ENCODE measurements at regions not wholly inside any gene's neighbourhood (a gene's known extent, or its start where the extent isn't known, plus 50 kb on each side); places are given as distances from the start of the nearest gene placed in this dataset.

DNA sequence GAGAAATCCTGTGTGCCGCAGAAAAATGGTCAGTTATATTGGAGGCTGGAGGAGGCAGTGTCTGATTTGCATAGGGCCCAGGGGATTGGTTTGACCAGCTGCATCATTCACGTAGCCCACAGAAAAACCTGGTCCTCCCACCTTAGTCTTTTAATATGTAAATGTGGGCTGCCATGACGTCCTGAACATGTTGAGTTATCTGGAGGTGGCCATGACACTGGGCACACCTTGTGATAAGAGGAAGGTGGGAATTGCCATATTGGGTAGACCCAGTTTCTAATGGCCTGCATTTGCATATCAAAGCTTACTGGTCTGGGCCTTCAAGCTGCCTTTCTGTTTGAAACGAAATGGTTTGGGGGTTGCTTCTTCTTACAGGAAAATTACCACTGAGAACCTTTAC lies 162.2 kb downstream of the AHR start:
- TF ChIP-seq, protein P1, sequence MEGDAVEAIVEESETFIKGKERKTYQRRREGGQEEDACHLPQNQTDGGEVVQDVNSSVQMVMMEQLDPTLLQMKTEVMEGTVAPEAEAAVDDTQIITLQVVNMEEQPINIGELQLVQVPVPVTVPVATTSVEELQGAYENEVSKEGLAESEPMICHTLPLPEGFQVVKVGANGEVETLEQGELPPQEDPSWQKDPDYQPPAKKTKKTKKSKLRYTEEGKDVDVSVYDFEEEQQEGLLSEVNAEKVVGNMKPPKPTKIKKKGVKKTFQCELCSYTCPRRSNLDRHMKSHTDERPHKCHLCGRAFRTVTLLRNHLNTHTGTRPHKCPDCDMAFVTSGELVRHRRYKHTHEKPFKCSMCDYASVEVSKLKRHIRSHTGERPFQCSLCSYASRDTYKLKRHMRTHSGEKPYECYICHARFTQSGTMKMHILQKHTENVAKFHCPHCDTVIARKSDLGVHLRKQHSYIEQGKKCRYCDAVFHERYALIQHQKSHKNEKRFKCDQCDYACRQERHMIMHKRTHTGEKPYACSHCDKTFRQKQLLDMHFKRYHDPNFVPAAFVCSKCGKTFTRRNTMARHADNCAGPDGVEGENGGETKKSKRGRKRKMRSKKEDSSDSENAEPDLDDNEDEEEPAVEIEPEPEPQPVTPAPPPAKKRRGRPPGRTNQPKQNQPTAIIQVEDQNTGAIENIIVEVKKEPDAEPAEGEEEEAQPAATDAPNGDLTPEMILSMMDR (IDR thresholded peaks at IDR 0.05; ENCODE audit: unreplicated experiment): no peak
- peaks cover 5% of the 10 kb centered on the region for H3K36me3 Mint-ChIP-seq (ENCODE audit: insufficient read depth)
- H3K27me3 Mint-ChIP-seq: no peaks in the 10 kb centered on the region
- no peak for DNase-seq (ENCODE audit: low spot score, unreplicated experiment)
- no peak overlapping the region for H3K27ac Mint-ChIP-seq
- no peaks in the 10 kb centered on the region for H3K4me1 Mint-ChIP-seq (ENCODE audit: low read depth)
- no peak overlapping the region for H3K4me3 Mint-ChIP-seq (ENCODE audit: low read depth)
- H3K9me3 Mint-ChIP-seq (ENCODE audit: low read depth): peaks cover 29% of the 10 kb centered on the region

DNA sequence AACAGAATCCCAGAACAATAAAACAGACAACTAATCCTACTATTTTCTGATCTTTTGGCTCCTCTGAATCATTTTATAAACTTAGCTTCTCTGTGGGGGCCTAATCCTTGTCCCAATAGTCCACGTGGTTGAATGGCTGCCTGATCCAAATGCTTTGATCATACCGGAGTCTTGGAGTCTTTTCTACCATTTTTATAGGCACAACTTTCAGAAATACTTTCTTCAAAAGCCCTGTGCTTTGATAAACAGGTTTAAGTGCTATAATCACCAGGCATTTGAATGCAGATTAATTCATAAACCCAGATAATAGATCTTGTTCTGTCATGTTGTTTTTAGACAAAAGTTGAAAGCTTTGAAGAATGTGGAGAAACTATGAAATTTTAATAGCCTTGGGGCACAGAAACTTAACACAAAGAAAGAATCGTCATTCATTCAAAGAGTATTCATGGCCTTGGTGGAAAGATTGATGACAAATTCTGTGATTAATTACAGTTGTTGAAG lies 163.7 kb downstream of the AHR start:
- H3K36me3 Mint-ChIP-seq (ENCODE audit: insufficient read depth): peaks cover 5% of the 10 kb centered on the region
- no peak for DNase-seq (ENCODE audit: low spot score, unreplicated experiment)
- TF ChIP-seq, protein P1 (IDR thresholded peaks at IDR 0.05; ENCODE audit: unreplicated experiment): no peak
- H3K4me1 Mint-ChIP-seq (ENCODE audit: low read depth): no peaks in the 10 kb centered on the region
- no peak overlapping the region for H3K4me3 Mint-ChIP-seq (ENCODE audit: low read depth)
- peaks cover 3% of the 10 kb centered on the region for H3K27me3 Mint-ChIP-seq
- H3K9me3 Mint-ChIP-seq (ENCODE audit: low read depth): peaks cover 29% of the 10 kb centered on the region
- H3K27ac Mint-ChIP-seq: no peak overlapping the region

DNA sequence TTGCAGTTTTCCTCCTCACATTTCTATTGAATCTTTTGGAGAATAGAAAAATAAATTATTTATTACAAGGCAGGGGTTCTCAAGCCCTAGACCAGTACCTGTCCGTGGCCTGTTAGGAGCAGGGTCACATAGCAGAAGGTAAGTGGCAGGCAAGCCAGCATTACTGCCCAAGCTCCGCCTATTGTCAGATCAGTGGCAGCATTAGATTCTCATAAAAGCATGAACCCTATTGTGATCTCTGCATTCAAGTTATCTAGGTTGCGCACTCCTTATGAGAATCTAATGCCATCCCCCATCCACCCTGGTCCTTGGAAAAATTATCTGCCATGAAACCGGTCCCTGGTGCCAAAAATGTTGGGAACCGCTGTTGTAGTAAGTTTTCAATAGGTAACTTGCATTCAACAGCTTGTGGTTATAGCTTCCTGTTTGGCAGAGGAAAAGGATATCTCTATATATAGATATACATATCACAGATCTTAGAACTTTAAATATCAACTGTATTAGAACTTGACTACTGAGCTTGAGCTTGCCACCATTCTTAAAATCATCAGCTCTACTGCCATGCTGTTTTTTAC lies 165.1 kb downstream of the AHR start:
- Mint-ChIP-seq H3K36me3 (ENCODE audit: insufficient read depth) (peaks cover 2% of the 10 kb centered on the region), H3K4me1 (ENCODE audit: low read depth) (no peaks in the 10 kb centered on the region), H3K27me3 (peaks cover 3% of the 10 kb centered on the region), H3K4me3 (ENCODE audit: low read depth) (no peak overlapping the region), H3K9me3 (ENCODE audit: low read depth) (peaks cover 19% of the 10 kb centered on the region), H3K27ac (no peak overlapping the region)
- DNase-seq (ENCODE audit: low spot score, unreplicated experiment): no peak
- TF ChIP-seq, protein P1 (IDR thresholded peaks at IDR 0.05; ENCODE audit: unreplicated experiment): no peak

DNA sequence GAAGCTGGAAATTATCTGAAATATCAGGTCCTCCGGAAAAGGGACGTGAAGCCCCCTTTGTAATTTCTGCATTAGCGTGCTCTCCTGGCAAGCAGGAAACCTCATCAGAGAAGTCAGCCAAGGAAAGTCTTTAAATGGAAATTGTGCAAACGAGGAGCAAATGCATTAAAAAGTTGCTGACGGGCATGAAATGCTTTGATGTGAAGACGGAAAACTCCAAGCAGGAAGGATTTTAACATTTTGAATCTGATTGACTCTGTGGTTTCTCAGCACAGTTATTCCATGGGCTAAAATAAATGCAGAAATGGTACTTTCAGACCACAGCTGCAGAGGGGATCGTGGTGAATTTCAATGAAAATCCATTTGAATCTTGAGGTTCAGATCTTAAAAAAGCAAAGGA lies 167.8 kb downstream of the AHR start:
- H3K4me1 Mint-ChIP-seq (ENCODE audit: low read depth): no peaks in the 10 kb centered on the region
- H3K9me3 Mint-ChIP-seq (ENCODE audit: low read depth): peaks cover 16% of the 10 kb centered on the region
- DNase-seq (ENCODE audit: low spot score, unreplicated experiment): no peak
- peaks cover 3% of the 10 kb centered on the region for H3K27me3 Mint-ChIP-seq
- H3K36me3 Mint-ChIP-seq (ENCODE audit: insufficient read depth): no peaks in the 10 kb centered on the region
- H3K27ac Mint-ChIP-seq: peak overlapping the region; percentile 11
- TF ChIP-seq, protein P1 (IDR thresholded peaks at IDR 0.05; ENCODE audit: unreplicated experiment): no peak
- no peak overlapping the region for H3K4me3 Mint-ChIP-seq (ENCODE audit: low read depth)

DNA sequence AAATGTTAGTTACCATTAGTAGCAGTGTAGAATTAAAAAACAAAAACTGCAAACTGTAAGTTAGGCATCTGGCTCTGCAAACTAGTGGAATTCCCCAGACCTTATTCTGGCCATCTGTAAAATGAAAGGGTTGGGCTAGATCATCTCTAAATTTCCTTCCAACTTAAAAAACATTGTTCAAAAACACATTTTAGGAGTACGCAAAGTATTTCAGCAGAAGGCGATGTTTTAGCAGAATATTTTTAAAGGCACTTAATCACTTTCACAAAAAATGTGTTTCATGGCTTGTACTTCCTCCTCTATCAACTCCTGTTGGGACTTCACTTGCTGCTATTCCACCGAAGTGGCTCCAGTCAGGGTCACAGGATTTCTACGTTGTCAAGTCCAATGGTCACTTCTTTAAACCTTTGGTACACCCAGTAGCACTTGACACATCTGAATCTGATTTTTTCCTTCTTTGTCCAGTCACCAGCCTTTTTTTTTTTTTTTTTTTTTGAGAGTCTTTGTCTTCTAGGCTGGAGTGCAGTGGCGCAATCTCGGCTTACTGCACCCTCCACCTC lies 169.0 kb downstream of the AHR start:
- peaks cover 3% of the 10 kb centered on the region for H3K27me3 Mint-ChIP-seq

More for the DNA sequence above, 169.0 kb downstream of the AHR start:
- H3K9me3 Mint-ChIP-seq (ENCODE audit: low read depth): peaks cover 11% of the 10 kb centered on the region
- H3K27ac Mint-ChIP-seq: no peak overlapping the region
- no peaks in the 10 kb centered on the region for H3K36me3 Mint-ChIP-seq (ENCODE audit: insufficient read depth)
- TF ChIP-seq, protein P1 (IDR thresholded peaks at IDR 0.05; ENCODE audit: unreplicated experiment): no peak
- DNase-seq (ENCODE audit: low spot score, unreplicated experiment): no peak
- H3K4me1 Mint-ChIP-seq (ENCODE audit: low read depth): no peaks in the 10 kb centered on the region
- H3K4me3 Mint-ChIP-seq (ENCODE audit: low read depth): no peak overlapping the region

Data from progenitor cell of endocrine pancreas (in vitro differentiated cells).